ENCODE measurements at regions not wholly inside any gene's neighbourhood (a gene's known extent, or its start where the extent isn't known, plus 50 kb on each side); places are given as distances from the start of the nearest gene placed in this dataset.
A peak's percentile ranks its signal among the peaks of the same experiment; 100 is the strongest.

DNA sequence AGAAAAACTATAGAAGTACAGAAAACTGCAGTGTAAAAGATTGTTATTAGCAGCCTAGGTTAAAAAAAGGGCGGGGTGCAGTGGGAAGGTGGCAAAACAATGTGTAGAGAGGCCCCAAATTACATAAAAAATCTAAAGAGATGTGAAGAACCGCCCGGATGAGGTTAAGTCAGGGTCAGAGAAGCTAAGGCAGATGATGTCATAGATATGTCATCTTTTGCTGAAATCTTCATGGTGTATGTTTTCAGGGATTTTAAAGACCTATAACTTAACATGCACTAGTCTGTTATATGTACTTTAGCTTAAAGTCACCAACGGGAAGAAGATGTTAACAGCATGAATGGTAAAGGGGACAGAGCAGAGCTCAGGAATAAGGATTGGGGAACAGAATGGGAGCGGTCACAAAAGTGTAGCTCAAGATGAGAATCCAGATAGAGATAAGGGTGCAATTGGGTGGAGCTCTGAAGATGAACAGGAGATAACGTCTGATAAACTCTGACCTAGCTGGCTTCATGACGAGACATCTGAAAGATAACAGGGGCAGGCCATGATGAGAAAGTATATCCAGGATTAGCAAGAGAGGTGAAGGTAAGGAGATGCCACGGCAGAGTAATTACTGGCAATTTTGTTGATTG is 83.4 kb downstream of the TFAP2A start:
- Histone ChIP-seq H3K9me3 (ENCODE audit: severe bottlenecking) (no peaks in the 10 kb centered on the region), H3K36me3 (ENCODE audit: low read depth) (no peaks in the 10 kb centered on the region), H3K4me3 (ENCODE audit: severe bottlenecking) (no peak overlapping the region), H3K4me1 (ENCODE audit: insufficient read depth, poor library complexity, severe bottlenecking) (no peaks in the 10 kb centered on the region), H3K27ac (ENCODE audit: poor library complexity, severe bottlenecking) (no peak overlapping the region), H3K27me3 (ENCODE audit: insufficient read depth, poor library complexity, severe bottlenecking) (no peaks in the 10 kb centered on the region)
- ATAC-seq (ENCODE audit: low read depth) (no peak), DNase-seq (ENCODE audit: low spot score) (no peak)
- TF ChIP-seq, protein P1, sequence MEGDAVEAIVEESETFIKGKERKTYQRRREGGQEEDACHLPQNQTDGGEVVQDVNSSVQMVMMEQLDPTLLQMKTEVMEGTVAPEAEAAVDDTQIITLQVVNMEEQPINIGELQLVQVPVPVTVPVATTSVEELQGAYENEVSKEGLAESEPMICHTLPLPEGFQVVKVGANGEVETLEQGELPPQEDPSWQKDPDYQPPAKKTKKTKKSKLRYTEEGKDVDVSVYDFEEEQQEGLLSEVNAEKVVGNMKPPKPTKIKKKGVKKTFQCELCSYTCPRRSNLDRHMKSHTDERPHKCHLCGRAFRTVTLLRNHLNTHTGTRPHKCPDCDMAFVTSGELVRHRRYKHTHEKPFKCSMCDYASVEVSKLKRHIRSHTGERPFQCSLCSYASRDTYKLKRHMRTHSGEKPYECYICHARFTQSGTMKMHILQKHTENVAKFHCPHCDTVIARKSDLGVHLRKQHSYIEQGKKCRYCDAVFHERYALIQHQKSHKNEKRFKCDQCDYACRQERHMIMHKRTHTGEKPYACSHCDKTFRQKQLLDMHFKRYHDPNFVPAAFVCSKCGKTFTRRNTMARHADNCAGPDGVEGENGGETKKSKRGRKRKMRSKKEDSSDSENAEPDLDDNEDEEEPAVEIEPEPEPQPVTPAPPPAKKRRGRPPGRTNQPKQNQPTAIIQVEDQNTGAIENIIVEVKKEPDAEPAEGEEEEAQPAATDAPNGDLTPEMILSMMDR (IDR thresholded peaks at IDR 0.05; ENCODE audit: poor library complexity, severe bottlenecking): no peak

DNA sequence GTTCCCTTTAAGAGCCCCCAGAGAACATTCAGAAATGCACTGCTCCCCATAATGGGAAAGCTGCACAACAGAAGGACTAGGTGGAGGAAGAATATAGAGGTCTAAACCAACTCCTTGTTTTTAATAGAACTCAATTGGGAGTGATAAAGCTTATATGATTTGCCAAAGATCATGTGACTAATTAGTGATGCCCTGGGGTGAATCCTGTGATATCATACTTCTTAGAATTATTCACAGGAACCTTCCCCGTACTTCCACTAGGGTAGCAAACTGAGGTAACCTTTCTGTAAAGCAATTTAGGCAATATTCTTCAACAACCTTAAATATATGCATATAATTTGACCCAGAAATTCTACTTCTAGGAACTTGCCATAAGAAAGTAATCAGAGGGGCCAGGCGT is 84.4 kb downstream of the TFAP2A start:
- ATAC-seq (ENCODE audit: low read depth) (no peak), DNase-seq (ENCODE audit: low spot score) (no peak)
- Histone ChIP-seq H3K27me3 (ENCODE audit: insufficient read depth, poor library complexity, severe bottlenecking) (no peaks in the 10 kb centered on the region), H3K4me3 (ENCODE audit: severe bottlenecking) (no peak overlapping the region), H3K27ac (ENCODE audit: poor library complexity, severe bottlenecking) (no peak overlapping the region), H3K4me1 (ENCODE audit: insufficient read depth, poor library complexity, severe bottlenecking) (no peaks in the 10 kb centered on the region), H3K36me3 (ENCODE audit: low read depth) (no peaks in the 10 kb centered on the region), H3K9me3 (ENCODE audit: severe bottlenecking) (no peaks in the 10 kb centered on the region)
- TF ChIP-seq, protein P1 (IDR thresholded peaks at IDR 0.05; ENCODE audit: poor library complexity, severe bottlenecking): no peak

DNA sequence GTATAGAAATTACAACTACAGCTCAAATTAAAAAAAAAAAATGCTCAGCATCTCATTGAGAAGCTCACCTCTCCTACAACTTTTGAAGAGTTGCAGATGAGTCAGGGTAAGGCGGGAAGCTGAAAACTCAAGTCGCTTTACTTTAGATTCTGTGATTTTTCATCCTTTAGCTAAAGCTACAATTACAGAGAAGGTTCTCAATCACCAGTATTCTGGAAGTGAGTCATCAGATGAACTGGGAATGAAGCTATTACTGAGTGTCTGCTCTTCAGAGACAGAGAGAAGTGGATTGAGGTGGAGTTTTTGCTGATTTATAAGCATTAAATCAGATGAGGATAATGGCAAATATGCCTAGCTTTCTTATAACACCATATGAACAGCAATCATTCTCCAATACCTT is 91.9 kb downstream of the TFAP2A start:
- DNase-seq (ENCODE audit: low spot score): no peak
- TF ChIP-seq, protein P1 (IDR thresholded peaks at IDR 0.05; ENCODE audit: poor library complexity, severe bottlenecking): no peak
- Histone ChIP-seq H3K4me1 (ENCODE audit: insufficient read depth, poor library complexity, severe bottlenecking) (no peaks in the 10 kb centered on the region), H3K27ac (ENCODE audit: poor library complexity, severe bottlenecking) (peak overlapping the region; percentile 14), H3K36me3 (ENCODE audit: low read depth) (no peaks in the 10 kb centered on the region), H3K9me3 (ENCODE audit: severe bottlenecking) (no peaks in the 10 kb centered on the region), H3K27me3 (ENCODE audit: insufficient read depth, poor library complexity, severe bottlenecking) (no peaks in the 10 kb centered on the region), H3K4me3 (ENCODE audit: severe bottlenecking) (no peak overlapping the region)
- ATAC-seq (ENCODE audit: low read depth): peak; percentile 81

DNA sequence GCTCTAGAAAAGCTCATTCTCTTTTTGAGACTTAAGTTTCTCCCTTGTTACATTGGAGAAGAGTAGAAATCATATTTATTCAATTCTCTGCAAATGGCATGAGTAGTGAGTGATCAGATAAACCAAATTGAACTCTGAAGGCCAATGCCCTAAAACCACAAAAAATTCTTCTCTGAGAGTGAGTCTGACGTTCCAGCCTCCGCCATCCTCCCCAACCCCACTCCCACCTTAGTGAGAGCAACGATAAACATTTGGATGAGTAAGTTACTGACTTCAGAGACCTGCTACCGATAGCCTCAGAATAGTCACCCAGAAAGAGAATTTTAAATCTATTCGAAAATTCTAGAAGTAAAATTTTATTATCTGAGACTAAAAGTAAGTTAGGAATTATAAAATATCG is 94.6 kb downstream of the TFAP2A start:
- ATAC-seq (ENCODE audit: low read depth) (no peak), DNase-seq (ENCODE audit: low spot score) (no peak)
- TF ChIP-seq, protein P1 (IDR thresholded peaks at IDR 0.05; ENCODE audit: poor library complexity, severe bottlenecking): no peak
- no peaks in the 10 kb centered on the region for H3K27me3 ChIP-seq (ENCODE audit: insufficient read depth, poor library complexity, severe bottlenecking)
- peaks cover 12% of the 10 kb centered on the region for H3K4me1 ChIP-seq (ENCODE audit: insufficient read depth, poor library complexity, severe bottlenecking)
- no peaks in the 10 kb centered on the region for H3K9me3 ChIP-seq (ENCODE audit: severe bottlenecking)
- no peak overlapping the region for H3K4me3 ChIP-seq (ENCODE audit: severe bottlenecking)
- H3K36me3 ChIP-seq (ENCODE audit: low read depth): no peaks in the 10 kb centered on the region
- no peak overlapping the region for H3K27ac ChIP-seq (ENCODE audit: poor library complexity, severe bottlenecking)

DNA sequence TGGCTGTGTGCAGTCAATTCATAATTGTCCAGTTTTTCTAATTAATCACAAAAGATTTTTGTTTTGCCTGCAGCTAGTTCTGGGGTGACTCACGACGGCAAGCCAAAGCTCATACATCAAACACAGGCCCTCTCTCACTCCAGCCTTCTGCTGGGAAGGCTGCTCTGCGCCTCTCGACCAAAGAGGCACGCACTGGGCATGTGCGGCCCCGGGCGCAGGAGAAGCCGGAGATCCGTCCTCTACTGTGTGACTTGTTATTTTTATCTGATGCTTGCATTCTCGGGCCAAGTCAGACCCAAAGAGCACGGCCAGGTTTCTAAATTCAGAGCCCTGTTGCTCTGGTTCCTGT is 98.5 kb downstream of the TFAP2A start:
- H3K27me3 ChIP-seq (ENCODE audit: insufficient read depth, poor library complexity, severe bottlenecking): no peaks in the 10 kb centered on the region
- TF ChIP-seq, protein P1 (IDR thresholded peaks at IDR 0.05; ENCODE audit: poor library complexity, severe bottlenecking): no peak
- H3K4me3 ChIP-seq (ENCODE audit: severe bottlenecking): no peak overlapping the region
- peak; percentile 82 for DNase-seq (ENCODE audit: low spot score)
- ATAC-seq (ENCODE audit: low read depth): peak; percentile 100
- no peaks in the 10 kb centered on the region for H3K36me3 ChIP-seq (ENCODE audit: low read depth)
- peak overlapping the region; percentile 59 for H3K27ac ChIP-seq (ENCODE audit: poor library complexity, severe bottlenecking)
- no peaks in the 10 kb centered on the region for H3K9me3 ChIP-seq (ENCODE audit: severe bottlenecking)
- peaks cover 12% of the 10 kb centered on the region for H3K4me1 ChIP-seq (ENCODE audit: insufficient read depth, poor library complexity, severe bottlenecking)
